ENCODE measurements at regions not wholly inside any gene's neighbourhood (a gene's known extent, or its start where the extent isn't known, plus 50 kb on each side); places are given as distances from the start of the nearest gene placed in this dataset.

GRCh38 chr3:113096188-113096892 lies 105.6 kb downstream of the GTPBP8 start:
- DNase-seq (ENCODE audit: low spot score) = no peak
- no peak for FAIRE-seq

- DNase-seq (ENCODE audit: low spot score) (peak; percentile 86), FAIRE-seq (no peak)
Observed at GRCh38 chr3:113097960-113098447, 107.2 kb downstream of the GTPBP8 start.

GRCh38 chr3:113100063-113100462 lies 109.3 kb downstream of the GTPBP8 start:
- FAIRE-seq (no peak), DNase-seq (ENCODE audit: low spot score) (no peak)

- peak; percentile 17 for FAIRE-seq
- DNase-seq (ENCODE audit: low spot score) = no peak
Observed at GRCh38 chr3:113103588-113103987, 107.8 kb upstream of the BOC start.

- no peak for FAIRE-seq
- DNase-seq (ENCODE audit: low spot score) = no peak
Observed at GRCh38 chr3:113104357-113105092, 106.8 kb upstream of the BOC start.

- no peak for DNase-seq (ENCODE audit: low spot score)
- FAIRE-seq = no peak
Observed at GRCh38 chr3:113105093-113105449, 106.3 kb upstream of the BOC start.

GRCh38 chr3:113105966-113106660 lies 105.2 kb upstream of the BOC start:
- no peak for DNase-seq (ENCODE audit: low spot score)
- FAIRE-seq = no peak

GRCh38 chr3:113110267-113110666 lies 101.1 kb upstream of the BOC start:
- DNase-seq (ENCODE audit: low spot score) (peak; percentile 33), FAIRE-seq (no peak)

GRCh38 chr3:113111011-113111707 lies 100.2 kb upstream of the BOC start:
- DNase-seq (ENCODE audit: low spot score) (peak; percentile 39), FAIRE-seq (peak; percentile 50)

- DNase-seq (ENCODE audit: low spot score) = no peak
- FAIRE-seq = no peak
Observed at GRCh38 chr3:113113361-113113760, 98.0 kb upstream of the BOC start.

- no peak for FAIRE-seq
- peak; percentile 39 for DNase-seq (ENCODE audit: low spot score)
Observed at GRCh38 chr3:113117511-113118234, 93.7 kb upstream of the BOC start.

GRCh38 chr3:113118336-113118735 lies 93.0 kb upstream of the BOC start:
- FAIRE-seq (no peak), DNase-seq (ENCODE audit: low spot score) (no peak)

- DNase-seq (ENCODE audit: low spot score) = no peak
- FAIRE-seq = peak; percentile 9
Observed at GRCh38 chr3:113124256-113124830, 87.0 kb upstream of the BOC start.

- DNase-seq (ENCODE audit: low spot score) (no peak), FAIRE-seq (no peak)
Observed at GRCh38 chr3:113125951-113126350, 85.4 kb upstream of the BOC start.

GRCh38 chr3:113128386-113129015 lies 82.9 kb upstream of the BOC start:
- FAIRE-seq = peak; percentile 94
- peak; percentile 30 for DNase-seq (ENCODE audit: low spot score)

- DNase-seq (ENCODE audit: low spot score) = no peak
- FAIRE-seq = peak; percentile 74
Observed at GRCh38 chr3:113129168-113129567, 82.2 kb upstream of the BOC start.

GRCh38 chr3:113132571-113132996 lies 78.8 kb upstream of the BOC start:
- peak; percentile 51 for DNase-seq (ENCODE audit: low spot score)
- FAIRE-seq = peak; percentile 68

- no peak for DNase-seq (ENCODE audit: low spot score)
- FAIRE-seq = no peak
Observed at GRCh38 chr3:113133140-113133539, 78.2 kb upstream of the BOC start.

- FAIRE-seq (no peak), DNase-seq (ENCODE audit: low spot score) (peak; percentile 40)
Observed at GRCh38 chr3:113136071-113136470, 75.3 kb upstream of the BOC start.

GRCh38 chr3:113136544-113136943 lies 74.8 kb upstream of the BOC start:
- FAIRE-seq = no peak
- no peak for DNase-seq (ENCODE audit: low spot score)

Data from urothelium cell line (cell line).